ENCODE measurements at regions not wholly inside any gene's neighbourhood (a gene's known extent, or its start where the extent isn't known, plus 50 kb on each side); places are given as distances from the start of the nearest gene placed in this dataset.
A peak's percentile ranks its signal among the peaks of the same experiment; 100 is the strongest.

- no peak for DNase-seq (ENCODE audit: low spot score in 2 of 2)
- Mint-ChIP-seq H3K9me3 (peaks cover 17% of the 10 kb centered on the region), H3K4me1 (no peaks in the 10 kb centered on the region), H3K27ac (no peak overlapping the region), H3K4me3 (no peak overlapping the region), H3K36me3 (no peaks in the 10 kb centered on the region)
- ATAC-seq, result no peak
Measured at GRCh38 chr10:109287858-109288257, 635.5 kb downstream of the XPNPEP1 start.

GRCh38 chr10:109282510-109282909 is 640.8 kb downstream of the XPNPEP1 start:
- H3K4me3 Mint-ChIP-seq, result no peak overlapping the region
- H3K27ac Mint-ChIP-seq, result no peak overlapping the region
- H3K36me3 Mint-ChIP-seq, result no peaks in the 10 kb centered on the region
- DNase-seq (ENCODE audit: low spot score in 2 of 2) (no peak), ATAC-seq (no peak)
- H3K4me1 Mint-ChIP-seq, result no peaks in the 10 kb centered on the region
- peaks cover 19% of the 10 kb centered on the region for H3K9me3 Mint-ChIP-seq

GRCh38 chr10:109281347-109281746 is 642.0 kb downstream of the XPNPEP1 start:
- ATAC-seq (no peak), DNase-seq (ENCODE audit: low spot score in 2 of 2) (no peak)
- Mint-ChIP-seq H3K9me3 (peaks cover 13% of the 10 kb centered on the region), H3K27ac (no peak overlapping the region), H3K4me1 (no peaks in the 10 kb centered on the region), H3K4me3 (no peak overlapping the region), H3K36me3 (no peaks in the 10 kb centered on the region)

GRCh38 chr10:109280837-109281236 is 642.5 kb downstream of the XPNPEP1 start:
- H3K27ac Mint-ChIP-seq, result no peak overlapping the region
- ATAC-seq, result no peak
- DNase-seq (ENCODE audit: low spot score in 2 of 2), result no peak
- H3K36me3 Mint-ChIP-seq, result no peaks in the 10 kb centered on the region
- no peak overlapping the region for H3K4me3 Mint-ChIP-seq
- H3K4me1 Mint-ChIP-seq, result no peaks in the 10 kb centered on the region
- peaks cover 11% of the 10 kb centered on the region for H3K9me3 Mint-ChIP-seq

GRCh38 chr10:109277456-109277855 is 645.9 kb downstream of the XPNPEP1 start:
- no peaks in the 10 kb centered on the region for H3K36me3 Mint-ChIP-seq
- H3K4me3 Mint-ChIP-seq, result no peak overlapping the region
- H3K9me3 Mint-ChIP-seq, result peaks cover 11% of the 10 kb centered on the region
- no peak overlapping the region for H3K27ac Mint-ChIP-seq
- H3K4me1 Mint-ChIP-seq, result no peaks in the 10 kb centered on the region
- ATAC-seq (no peak), DNase-seq (ENCODE audit: low spot score in 2 of 2) (no peak)

- Mint-ChIP-seq H3K4me1 (no peaks in the 10 kb centered on the region), H3K9me3 (peaks cover 8% of the 10 kb centered on the region), H3K36me3 (no peaks in the 10 kb centered on the region), H3K4me3 (no peak overlapping the region), H3K27ac (no peak overlapping the region)
- no peak for ATAC-seq
- DNase-seq (ENCODE audit: low spot score in 2 of 2), result no peak
Measured at GRCh38 chr10:109275960-109276359, 647.4 kb downstream of the XPNPEP1 start.

GRCh38 chr10:109274681-109275080 is 648.6 kb downstream of the XPNPEP1 start:
- ATAC-seq (no peak), DNase-seq (ENCODE audit: low spot score in 2 of 2) (no peak)
- Mint-ChIP-seq H3K27ac (no peak overlapping the region), H3K4me3 (no peak overlapping the region), H3K36me3 (no peaks in the 10 kb centered on the region), H3K4me1 (no peaks in the 10 kb centered on the region), H3K9me3 (peaks cover 9% of the 10 kb centered on the region)

- Mint-ChIP-seq H3K9me3 (peaks cover 27% of the 10 kb centered on the region), H3K36me3 (no peaks in the 10 kb centered on the region), H3K4me1 (no peaks in the 10 kb centered on the region), H3K4me3 (no peak overlapping the region), H3K27ac (no peak overlapping the region)
- ATAC-seq, result no peak
- no peak for DNase-seq (ENCODE audit: low spot score in 2 of 2)
Measured at GRCh38 chr10:109270173-109270572, 653.1 kb downstream of the XPNPEP1 start.

- H3K36me3 Mint-ChIP-seq, result no peaks in the 10 kb centered on the region
- no peak for ATAC-seq
- no peak for DNase-seq (ENCODE audit: low spot score in 2 of 2)
- no peak overlapping the region for H3K4me3 Mint-ChIP-seq
- peaks cover 32% of the 10 kb centered on the region for H3K9me3 Mint-ChIP-seq
- no peak overlapping the region for H3K27ac Mint-ChIP-seq
- no peaks in the 10 kb centered on the region for H3K4me1 Mint-ChIP-seq
Measured at GRCh38 chr10:109264004-109264403, 659.3 kb downstream of the XPNPEP1 start.

- Mint-ChIP-seq H3K36me3 (no peaks in the 10 kb centered on the region), H3K4me3 (no peak overlapping the region), H3K9me3 (peaks cover 19% of the 10 kb centered on the region), H3K4me1 (no peaks in the 10 kb centered on the region), H3K27ac (no peak overlapping the region)
- ATAC-seq (no peak), DNase-seq (ENCODE audit: low spot score in 2 of 2) (no peak)
Measured at GRCh38 chr10:109261231-109261630, 662.1 kb downstream of the XPNPEP1 start.

- no peaks in the 10 kb centered on the region for H3K4me1 Mint-ChIP-seq
- DNase-seq (ENCODE audit: low spot score in 2 of 2) (no peak), ATAC-seq (no peak)
- no peak overlapping the region for H3K4me3 Mint-ChIP-seq
- no peak overlapping the region for H3K27ac Mint-ChIP-seq
- H3K36me3 Mint-ChIP-seq, result no peaks in the 10 kb centered on the region
- peaks cover 17% of the 10 kb centered on the region for H3K9me3 Mint-ChIP-seq
Measured at GRCh38 chr10:109259293-109259692, 664.0 kb downstream of the XPNPEP1 start.

GRCh38 chr10:109253306-109253705 is 670.0 kb downstream of the XPNPEP1 start:
- DNase-seq (ENCODE audit: low spot score in 2 of 2) (no peak), ATAC-seq (no peak)
- no peaks in the 10 kb centered on the region for H3K36me3 Mint-ChIP-seq
- no peak overlapping the region for H3K27ac Mint-ChIP-seq
- H3K9me3 Mint-ChIP-seq, result peaks cover 11% of the 10 kb centered on the region
- H3K4me1 Mint-ChIP-seq, result no peaks in the 10 kb centered on the region
- no peak overlapping the region for H3K4me3 Mint-ChIP-seq

GRCh38 chr10:109250152-109250551 is 673.2 kb downstream of the XPNPEP1 start:
- no peak overlapping the region for H3K4me3 Mint-ChIP-seq
- H3K36me3 Mint-ChIP-seq, result no peaks in the 10 kb centered on the region
- no peak for ATAC-seq
- no peaks in the 10 kb centered on the region for H3K4me1 Mint-ChIP-seq
- H3K27ac Mint-ChIP-seq, result no peak overlapping the region
- no peak for DNase-seq (ENCODE audit: low spot score in 2 of 2)
- H3K9me3 Mint-ChIP-seq, result peaks cover 8% of the 10 kb centered on the region

GRCh38 chr10:109247814-109248213 is 675.5 kb downstream of the XPNPEP1 start:
- H3K4me3 Mint-ChIP-seq, result no peak overlapping the region
- no peak for ATAC-seq
- H3K4me1 Mint-ChIP-seq, result no peaks in the 10 kb centered on the region
- DNase-seq (ENCODE audit: low spot score in 2 of 2), result no peak
- H3K36me3 Mint-ChIP-seq, result no peaks in the 10 kb centered on the region
- peaks cover 13% of the 10 kb centered on the region for H3K9me3 Mint-ChIP-seq
- H3K27ac Mint-ChIP-seq, result no peak overlapping the region

- H3K4me1 Mint-ChIP-seq, result no peaks in the 10 kb centered on the region
- DNase-seq (ENCODE audit: low spot score in 2 of 2), result no peak
Measured at GRCh38 chr10:109245821-109246220, 677.5 kb downstream of the XPNPEP1 start.

GRCh38 chr10:109239371-109239770 is 683.9 kb downstream of the XPNPEP1 start:
- H3K4me3 Mint-ChIP-seq, result no peak overlapping the region
- DNase-seq (ENCODE audit: low spot score in 2 of 2) (no peak), ATAC-seq (no peak)
- no peak overlapping the region for H3K27ac Mint-ChIP-seq
- no peaks in the 10 kb centered on the region for H3K4me1 Mint-ChIP-seq
- H3K9me3 Mint-ChIP-seq, result peaks cover 8% of the 10 kb centered on the region
- no peaks in the 10 kb centered on the region for H3K36me3 Mint-ChIP-seq

More at GRCh38 chr10:109245821-109246220, 677.5 kb downstream of the XPNPEP1 start:
- ATAC-seq, result peak; percentile 34
- Mint-ChIP-seq H3K4me3 (no peak overlapping the region), H3K27ac (no peak overlapping the region), H3K36me3 (no peaks in the 10 kb centered on the region), H3K9me3 (peaks cover 9% of the 10 kb centered on the region)

GRCh38 chr10:109237682-109238081 is 685.6 kb downstream of the XPNPEP1 start:
- Mint-ChIP-seq H3K4me3 (no peak overlapping the region), H3K9me3 (peaks cover 5% of the 10 kb centered on the region), H3K36me3 (no peaks in the 10 kb centered on the region), H3K27ac (no peak overlapping the region), H3K4me1 (no peaks in the 10 kb centered on the region)
- DNase-seq (ENCODE audit: low spot score in 2 of 2) (no peak), ATAC-seq (no peak)

Measured in stimulated activated effector memory CD8-positive, alpha-beta T cell treated with anti-CD3 and anti-CD28 coated beads, Interleukin-12 subunit alpha, Interleukin-12 subunit beta, amount 100 ng/mL, for 72 hours (primary cell).